DMS153 treated with DMSO at 0.1 percent for 48 hours (cell line): ENCODE measurements at regions not wholly inside any gene's neighbourhood (a gene's known extent, or its start where the extent isn't known, plus 50 kb on each side); places are given as distances from the start of the nearest gene placed in this dataset.
A peak's percentile ranks its signal among the peaks of the same experiment; 100 is the strongest.

Experiments
- DNase-seq: peaks from one replicate; lab custom pipeline; 2025; ENCODE audit not compliant: unreplicated experiment; lab: John Stamatoyannopoulos, UW

DNA sequence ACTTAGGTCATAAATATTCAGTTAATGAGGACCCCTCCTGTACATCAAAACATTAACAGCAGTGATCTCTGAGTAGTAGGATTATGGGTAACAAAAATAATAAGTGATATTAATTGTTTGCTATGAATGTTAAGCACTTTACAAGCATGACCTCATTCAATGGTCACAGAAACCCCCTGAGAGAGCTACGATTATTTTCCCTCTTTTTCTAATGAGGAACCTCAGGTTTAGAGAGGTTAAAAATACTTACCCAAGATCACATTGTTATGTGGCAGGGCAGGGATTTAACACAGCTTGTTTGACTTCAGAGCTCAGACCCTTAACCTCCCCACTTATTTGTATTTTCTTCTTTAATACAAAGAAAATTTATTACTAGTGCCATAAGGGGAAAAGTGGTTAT, 228.2 kb downstream of the TBL1XR1 start:
- DNase-seq: no peak

DNA sequence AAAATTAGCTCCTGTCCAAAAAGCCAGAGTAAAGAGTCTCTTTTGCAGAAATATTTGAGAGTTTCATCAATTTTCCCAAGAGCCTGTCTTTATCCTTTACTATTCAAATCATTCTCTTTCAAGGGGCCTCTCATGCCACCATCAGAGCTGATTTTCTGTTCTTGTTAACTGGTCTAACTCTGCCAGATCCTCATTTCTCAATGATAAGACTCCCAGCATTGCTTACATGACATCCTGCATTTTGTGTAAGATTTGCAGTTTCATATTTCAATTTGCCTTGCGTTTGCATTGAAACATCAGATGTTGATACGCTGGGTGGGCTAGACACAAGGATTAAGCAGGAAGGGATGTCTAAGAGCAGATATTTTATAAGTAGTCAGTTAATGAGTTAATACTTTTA, 228.7 kb downstream of the TBL1XR1 start:
- no peak for DNase-seq

DNA sequence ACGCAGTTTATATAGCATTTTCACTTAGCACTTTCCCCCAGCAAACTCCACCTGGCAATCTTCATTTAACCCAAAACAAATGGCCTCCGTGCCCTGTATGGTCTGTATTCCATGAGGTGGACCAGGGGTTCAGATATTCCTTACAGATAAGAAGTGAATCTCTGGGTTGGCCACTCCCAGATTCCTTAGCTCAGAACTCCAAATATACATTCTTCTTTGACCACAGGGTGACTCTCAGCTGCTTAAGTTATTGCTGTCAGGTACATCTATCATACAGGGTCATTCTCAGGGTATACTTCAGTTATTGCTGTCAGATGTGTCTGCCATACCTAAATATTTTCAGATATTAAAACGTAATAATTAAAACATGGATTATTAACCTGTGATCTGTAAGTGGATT, 229.8 kb downstream of the TBL1XR1 start:
- DNase-seq: no peak

DNA sequence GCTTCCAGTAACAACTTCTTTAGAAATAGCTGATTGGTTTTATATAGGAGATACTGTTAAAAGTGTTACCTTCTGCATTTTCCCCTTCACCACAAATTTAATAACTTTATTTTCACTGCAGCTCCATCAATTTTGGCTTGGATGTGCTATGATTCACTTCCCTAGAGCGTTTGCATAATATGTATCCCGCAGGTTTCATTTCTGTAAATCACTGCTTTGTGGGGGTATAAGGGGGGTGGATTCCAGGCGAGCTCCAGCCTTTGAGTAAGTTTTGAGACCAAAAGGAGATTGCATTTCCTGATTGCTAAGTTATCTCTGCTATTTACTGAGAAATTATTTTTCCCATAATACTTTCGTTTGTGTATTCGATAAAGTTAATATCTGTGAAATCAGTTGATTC, 232.6 kb downstream of the TBL1XR1 start:
- no peak for DNase-seq

DNA sequence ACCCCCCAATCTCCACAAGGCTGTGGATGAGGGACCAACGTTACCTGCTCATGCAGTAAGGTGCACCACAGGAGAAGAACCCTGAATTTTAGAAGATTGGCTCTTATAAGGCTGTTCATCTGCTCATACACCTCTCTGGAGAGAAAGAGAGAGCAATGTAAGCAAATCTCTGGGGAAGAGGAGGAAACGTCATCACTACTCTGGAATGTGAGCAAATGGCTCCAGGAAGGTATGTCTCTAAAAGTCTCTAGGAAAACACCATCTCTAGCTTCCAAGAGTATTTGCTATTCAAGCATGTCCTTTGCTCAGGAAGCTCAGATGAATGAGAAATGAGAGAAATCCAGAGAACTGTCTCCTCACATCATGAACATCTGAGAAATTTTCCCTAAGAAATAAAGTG, 235.4 kb downstream of the TBL1XR1 start:
- no peak for DNase-seq

DNA sequence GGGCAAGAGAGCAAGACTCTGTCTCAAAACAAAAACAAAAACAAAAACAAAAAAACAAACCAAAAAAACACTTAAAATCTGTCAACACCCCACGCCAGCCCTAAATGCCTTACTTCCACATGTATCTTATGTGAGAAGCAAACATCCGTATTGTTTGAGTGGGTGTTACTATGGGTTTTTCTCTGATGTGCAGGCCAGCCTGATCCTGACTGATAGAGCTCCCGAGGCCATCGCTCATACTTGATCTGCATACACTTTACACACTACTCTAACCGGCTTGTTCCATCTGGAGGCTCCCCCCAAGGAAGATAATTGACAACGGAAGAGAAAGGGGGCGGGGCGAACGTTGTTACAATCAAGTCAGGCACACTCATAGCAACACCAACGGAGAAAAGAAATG, 237.4 kb downstream of the TBL1XR1 start:
- no peak for DNase-seq

DNA sequence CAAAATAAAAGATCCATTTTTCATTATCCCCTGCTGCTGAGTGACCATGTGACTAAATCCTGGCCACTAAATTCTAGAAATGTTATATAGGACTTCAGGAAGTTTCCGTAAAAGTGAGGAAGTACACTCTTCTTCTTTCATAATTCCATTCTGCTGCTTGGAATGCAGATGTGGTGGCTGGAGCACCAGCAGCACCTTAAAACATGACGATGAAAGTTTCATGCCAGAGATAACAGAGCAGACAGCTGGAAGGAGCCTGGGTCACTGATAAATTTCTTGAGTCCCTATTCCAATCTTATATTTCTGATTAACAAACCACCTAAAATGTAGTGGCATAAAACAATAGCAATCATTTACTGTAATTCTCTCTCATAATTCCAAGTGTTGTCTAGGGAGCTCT, 238.7 kb downstream of the TBL1XR1 start:
- DNase-seq: no peak

DNA sequence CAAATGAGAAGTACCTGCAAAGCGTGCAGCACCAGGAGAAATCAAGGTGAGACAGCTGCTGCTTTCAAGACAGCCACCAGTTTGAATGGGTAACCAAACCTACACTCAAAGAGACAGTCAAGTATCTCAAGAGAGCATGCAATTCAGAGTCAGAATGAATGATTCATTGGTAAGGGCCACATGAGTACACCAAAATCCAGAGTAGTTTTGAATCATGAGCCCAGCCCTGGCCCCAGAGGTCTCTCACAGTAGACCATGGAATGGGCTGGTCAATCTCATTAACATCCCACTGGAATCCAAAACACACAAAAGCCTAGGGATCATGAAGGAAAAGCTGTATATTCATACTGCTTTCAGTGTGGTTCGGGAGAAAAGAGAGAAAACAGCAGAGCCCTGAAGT, 242.8 kb downstream of the TBL1XR1 start:
- DNase-seq: no peak

DNA sequence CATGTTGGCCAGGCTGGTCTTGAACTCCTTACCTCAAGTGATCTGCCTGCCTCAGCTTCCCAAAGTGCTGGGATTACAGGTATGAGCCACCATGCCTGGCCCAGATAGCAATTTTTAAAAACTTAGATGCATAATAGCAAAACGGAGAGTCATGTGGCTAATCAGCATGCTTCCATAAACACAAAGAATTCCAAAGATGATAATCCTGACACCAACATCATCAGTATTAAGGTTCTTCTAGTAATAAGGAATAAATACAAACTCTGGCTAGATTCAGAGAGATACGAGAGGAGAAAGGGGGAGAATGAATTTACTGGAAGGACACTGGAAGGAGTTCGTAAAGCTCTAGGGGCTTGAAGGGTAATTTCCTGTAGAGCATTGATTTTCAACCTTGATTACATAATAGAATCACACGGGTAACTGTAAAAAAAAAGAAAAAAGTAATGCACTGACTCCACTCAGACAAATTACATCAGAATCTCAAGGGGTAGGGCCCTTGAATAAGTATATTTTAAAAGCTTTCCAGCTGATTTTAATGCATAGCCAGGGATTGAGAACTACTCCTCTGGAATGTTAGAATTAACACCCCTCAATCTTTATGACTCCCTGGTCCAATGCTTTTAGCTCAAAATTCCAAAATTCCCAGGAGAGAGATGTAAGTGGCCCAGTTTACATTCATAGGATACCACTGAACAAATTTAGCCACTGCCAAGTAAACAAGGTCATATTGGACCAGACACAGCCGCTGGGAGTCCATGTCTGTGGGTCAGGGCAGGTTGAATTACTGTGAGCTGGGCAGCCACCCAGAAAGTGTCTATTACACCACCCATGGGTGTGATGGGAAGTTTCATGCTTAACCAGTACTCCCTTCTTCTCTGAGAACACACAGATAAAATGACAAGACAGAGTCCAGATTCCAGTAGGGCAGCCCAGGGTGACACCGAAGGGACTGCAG, 243.9 kb downstream of the TBL1XR1 start:
- DNase-seq: no peak

DNA sequence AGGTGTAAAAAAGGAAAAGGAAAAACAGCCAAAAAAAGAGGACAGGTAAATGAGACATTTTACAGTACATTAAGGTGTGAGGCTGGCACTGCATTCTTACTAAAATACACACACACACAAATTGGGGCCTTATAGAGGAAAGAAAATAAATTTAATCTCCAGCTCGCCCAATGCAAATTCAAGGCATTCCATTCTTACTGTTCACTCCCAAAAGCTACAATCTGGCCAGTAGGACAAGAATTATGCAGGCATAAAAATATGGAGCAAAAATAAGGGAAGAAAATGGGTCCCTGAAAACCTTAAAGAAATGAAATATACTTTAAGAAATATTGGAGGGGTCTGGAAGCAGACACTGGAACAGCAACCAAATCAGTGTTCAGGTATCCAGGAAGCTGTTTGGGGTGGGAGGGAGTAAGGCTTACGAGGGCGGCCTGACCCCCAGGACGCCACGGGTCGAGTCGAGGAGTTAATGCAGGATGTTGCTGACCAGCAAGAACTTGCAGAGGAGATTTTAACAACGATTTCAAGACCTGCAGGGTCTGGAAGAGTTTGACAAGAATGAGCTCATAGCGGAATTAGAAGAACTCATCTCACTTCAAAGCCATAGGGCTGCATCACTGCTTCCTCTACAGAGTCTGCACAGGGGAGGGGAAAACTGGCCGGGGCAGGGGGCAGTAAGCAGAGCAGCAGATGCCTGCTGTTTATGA, 245.5 kb downstream of the TBL1XR1 start:
- DNase-seq: no peak

DNA sequence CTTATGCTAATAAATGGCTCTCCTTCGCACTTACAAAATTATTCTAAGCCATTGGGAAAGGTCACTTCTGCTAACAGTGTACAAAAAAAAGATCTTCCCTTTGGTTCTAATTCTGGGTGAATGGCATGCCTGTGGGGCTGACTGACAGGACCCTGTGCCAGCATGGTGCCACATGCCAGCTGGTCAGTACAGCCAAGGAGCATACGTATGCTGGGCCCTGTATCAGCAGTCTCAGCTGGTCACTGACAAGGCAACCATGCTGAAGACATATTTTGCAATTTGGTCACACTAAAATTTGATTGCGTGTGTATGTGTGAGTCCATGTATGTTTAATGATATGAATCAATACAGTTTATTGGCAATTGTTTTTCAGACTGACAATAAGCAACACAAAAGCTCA, 246.1 kb downstream of the TBL1XR1 start:
- DNase-seq: no peak

DNA sequence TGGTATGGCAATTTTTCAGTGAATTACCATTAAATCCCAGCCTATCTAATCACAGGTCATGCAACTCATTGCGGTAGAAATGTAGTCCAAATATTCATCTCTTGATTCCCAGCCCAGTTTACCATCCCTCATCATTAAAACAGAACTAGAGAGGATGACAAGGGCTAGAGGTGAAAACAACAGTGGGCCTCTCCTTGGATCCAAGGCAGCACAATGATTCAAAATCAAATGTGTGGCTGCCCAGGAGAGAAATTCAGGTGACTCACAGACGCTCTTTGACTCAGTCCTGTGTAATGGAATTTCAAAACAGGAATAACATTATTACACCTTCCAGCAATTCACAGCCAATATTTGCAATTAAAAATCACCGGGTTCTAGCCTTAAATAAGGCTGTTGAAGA, 246.5 kb downstream of the TBL1XR1 start:
- DNase-seq: no peak

DNA sequence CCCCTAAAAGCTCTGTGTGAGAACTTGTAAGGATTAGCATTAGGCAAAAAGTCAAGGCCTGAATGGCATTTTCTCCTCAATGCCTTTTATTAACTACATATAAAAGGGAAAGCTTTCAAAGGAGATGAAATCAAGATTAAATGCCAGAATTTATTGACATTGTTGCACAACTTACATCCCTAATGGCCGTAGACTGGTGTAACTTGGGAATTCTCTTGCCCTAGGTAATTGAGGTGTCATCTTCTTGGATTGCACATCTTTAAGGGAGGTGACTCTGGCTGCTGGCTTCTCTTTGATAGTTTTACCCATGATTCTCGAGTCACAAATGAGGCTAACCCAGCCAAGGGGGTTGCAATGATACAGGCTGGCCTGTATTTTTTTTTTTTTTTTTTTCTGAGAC, 249.1 kb downstream of the TBL1XR1 start:
- no peak for DNase-seq

DNA sequence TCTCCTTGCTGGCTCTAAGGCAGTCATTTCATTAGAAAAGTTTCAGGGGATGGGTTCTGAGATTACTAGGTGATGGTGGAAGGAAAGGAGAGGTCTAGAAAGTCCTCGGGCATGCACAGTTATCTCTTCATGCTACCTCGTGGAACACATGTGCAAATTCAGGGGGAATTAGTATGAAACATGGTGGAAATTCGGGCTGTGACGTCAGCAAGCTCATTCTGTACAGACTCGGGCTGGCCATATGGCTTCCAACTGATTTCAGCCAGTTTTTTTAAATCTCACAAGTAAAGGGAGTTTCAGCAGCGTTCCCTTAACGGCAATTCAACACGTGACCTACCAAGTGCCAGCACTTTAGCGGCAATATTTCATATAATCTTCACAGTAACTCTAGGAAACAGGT, 251.1 kb downstream of the TBL1XR1 start:
- DNase-seq: no peak

DNA sequence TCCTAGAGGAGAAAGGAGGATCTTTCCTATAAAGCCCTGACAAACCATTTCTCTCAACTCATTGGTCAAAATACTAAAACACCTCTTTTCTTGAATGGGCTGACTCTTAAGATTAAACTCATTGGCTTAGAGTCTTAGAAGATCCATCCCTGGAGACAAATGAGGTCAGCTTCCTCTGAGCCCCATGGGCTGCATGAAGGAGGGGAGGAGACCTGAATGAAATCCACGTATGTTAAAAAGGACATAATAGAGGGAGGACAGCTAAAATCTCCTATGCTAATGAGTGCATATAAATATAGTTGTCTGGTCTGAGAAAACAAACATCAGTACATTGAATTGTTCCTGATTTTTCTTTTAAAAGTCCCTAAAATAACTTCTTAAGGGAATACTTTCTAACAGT, 255.0 kb downstream of the TBL1XR1 start:
- no peak for DNase-seq

DNA sequence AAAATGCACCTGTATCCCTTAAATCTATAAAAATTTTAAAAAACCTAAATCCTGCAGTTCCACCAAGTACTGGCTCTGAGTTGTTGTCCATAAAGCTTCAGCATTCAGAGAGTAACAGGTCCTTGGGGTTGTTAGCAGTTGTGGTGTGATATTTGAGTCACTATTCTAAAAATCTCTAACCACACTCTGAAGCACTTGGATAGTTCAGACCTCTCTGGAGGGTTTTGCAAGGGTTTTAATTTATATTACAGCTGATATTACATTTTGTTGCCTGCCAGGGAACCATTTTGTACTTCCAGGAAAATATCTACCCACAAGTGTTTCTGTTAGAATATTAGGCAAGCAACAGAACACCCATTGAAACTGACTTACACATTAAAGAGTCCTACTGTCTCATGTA, 255.6 kb downstream of the TBL1XR1 start:
- no peak for DNase-seq

DNA sequence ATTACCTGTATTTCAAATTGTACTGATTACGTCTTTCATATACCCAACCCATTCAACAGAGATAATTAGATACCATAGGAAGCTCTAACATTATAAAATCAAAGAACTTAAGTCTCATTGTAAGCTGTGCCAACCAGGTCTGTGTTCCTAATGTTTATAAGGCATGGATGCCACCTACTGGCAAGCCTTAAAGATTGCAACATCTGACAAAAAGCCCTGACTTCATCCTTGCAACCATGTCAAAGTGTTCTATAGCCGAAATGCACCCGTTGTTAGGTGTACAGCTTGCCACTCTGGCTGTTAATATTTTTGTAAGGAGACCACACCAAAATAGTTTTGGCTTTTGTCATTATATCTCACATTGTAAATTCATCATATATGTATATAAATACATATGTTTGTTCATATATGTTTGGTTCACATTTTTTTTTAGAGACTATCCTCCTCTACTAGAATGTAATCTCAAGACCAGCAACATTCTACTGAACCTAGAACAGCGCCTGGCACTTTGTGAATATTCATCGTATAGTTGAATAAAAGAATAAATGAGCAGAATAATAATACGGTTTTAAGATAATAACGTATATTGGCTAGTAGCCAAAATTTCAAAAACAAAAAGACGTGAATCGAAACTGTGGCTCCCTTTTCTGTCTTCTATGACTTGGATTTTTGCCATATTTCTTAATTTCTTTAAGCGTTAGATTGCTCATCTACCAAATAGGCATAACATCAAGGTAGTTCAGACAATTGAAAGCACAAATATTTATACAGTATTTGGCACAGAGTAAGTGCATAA, 258.1 kb downstream of the TBL1XR1 start:
- DNase-seq: peak; percentile 95

DNA sequence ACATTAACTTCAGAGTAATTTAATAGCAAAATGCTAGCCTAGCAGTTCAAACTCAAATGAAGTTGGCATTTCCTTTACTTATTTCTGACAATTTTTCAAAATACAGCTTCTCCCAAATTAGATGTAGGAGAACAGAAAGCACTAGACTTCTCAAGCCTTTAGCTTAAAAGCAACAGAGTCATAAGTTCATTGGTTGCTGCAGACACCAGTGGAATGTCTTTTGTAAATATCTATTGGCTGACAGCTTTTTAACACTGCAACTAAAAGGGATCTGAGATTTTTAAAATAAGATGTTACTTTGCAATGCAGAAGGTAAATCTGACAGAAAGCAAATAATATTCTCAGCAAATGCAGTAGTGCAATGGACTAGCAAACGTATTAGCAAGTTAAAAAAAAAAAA, 259.3 kb downstream of the TBL1XR1 start:
- DNase-seq: no peak

DNA sequence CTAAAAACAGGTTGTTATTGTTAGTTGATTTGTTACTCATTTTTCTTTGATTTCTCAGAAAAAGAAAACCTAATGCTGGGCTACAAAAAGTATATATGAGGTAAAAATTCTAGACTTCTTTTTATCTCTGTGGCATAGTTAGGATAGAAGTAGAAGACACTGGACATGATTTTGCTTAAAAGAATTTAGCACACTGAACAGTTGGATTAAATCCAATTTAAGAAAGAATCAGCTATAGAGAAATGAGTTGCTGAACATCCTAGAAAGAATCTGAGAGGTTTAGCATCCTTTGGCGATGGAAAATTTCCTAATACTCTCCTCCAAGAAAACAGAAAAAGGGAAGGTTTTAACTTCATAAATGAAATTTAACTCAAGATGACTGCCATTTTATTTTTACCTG, 259.7 kb downstream of the TBL1XR1 start:
- DNase-seq: no peak

DNA sequence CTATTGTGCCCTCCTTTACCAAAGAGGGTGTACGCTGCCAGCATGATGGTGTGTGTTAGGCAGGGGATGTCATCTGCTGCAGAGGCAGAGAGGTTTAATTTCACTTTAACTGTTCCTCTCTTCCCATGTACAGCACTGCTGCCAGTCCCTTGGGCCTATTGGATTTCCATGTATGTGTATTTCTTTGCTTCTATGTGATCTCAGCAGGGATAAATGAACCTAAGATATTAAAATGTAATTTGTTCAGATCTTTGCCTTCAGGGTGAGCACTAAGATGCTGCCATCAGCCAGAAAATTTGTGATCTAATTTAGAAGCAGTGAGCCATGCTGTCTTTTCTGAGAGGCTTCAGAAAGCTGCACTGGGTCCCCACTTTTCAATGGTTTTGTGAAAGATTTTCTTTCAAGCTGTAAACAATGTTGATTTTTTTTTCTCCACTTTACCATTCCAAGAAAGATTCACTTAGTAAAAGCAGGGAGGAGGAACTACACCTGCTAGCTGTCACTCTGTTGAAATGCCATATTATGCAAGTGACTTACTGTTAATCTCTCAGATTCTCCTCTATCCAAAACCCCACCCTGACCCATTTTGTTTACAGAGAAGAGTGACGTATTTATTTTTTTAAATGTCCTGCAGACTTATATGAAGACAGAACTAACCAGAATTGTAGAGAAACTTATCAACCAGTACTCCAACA, 261.9 kb downstream of the TBL1XR1 start:
- DNase-seq: no peak

DNA sequence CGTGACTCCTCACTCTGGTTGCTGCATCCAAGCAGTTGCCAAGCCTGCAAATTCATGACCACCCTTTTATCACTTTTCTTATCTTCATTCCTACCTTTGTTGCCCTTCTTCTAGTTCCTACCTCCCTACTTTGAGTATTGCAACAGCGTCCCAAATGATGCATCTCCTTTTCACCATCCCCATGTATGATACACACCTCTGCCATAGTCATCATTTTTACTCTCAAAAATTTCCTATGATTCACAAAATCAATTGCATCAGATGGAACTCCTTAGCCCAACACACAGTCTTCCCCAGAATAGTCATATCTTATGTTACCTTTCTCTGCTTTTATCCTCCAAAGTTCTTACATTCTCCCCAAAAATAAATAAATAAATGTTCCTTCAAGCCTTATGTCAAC, 262.6 kb downstream of the TBL1XR1 start:
- no peak for DNase-seq
